HG02763 (cell line): ENCODE measurements at regions not wholly inside any gene's neighbourhood (a gene's known extent, or its start where the extent isn't known, plus 50 kb on each side); places are given as distances from the start of the nearest gene placed in this dataset.

Source experiments
- ATAC-seq: cut with Tn5 transposase; IDR thresholded peaks from one replicate; pipeline ENCODE4 v1.9.1; 2021; ENCODE audit warnings: mild to moderate bottlenecking, moderate library complexity; ENCODE audit not compliant: unreplicated experiment

GRCh38 chr7:15870347-15870746 is 183.9 kb upstream of the MEOX2 start:
- ATAC-seq: no peak

- ATAC-seq: no peak
These were observed 181.0 kb upstream of the MEOX2 start for GRCh38 chr7:15867441-15867840.

- no peak for ATAC-seq
These were observed 180.3 kb upstream of the MEOX2 start for GRCh38 chr7:15866753-15867152.

GRCh38 chr7:15864626-15864991 is 178.1 kb upstream of the MEOX2 start:
- no peak for ATAC-seq

- ATAC-seq: no peak
These were observed 177.6 kb upstream of the MEOX2 start for GRCh38 chr7:15863951-15864625.

- ATAC-seq: no peak
These were observed 176.3 kb upstream of the MEOX2 start for GRCh38 chr7:15862781-15863165.

GRCh38 chr7:15862016-15862780 is 175.7 kb upstream of the MEOX2 start:
- ATAC-seq: no peak

- ATAC-seq: no peak
These were observed 173.9 kb upstream of the MEOX2 start for GRCh38 chr7:15860264-15860949.

- ATAC-seq: no peak
These were observed 170.5 kb upstream of the MEOX2 start for GRCh38 chr7:15857026-15857425.

GRCh38 chr7:15856311-15856710 is 169.8 kb upstream of the MEOX2 start:
- no peak for ATAC-seq

- ATAC-seq: no peak
These were observed 169.1 kb upstream of the MEOX2 start for GRCh38 chr7:15855525-15856109.

GRCh38 chr7:15854841-15855524 is 168.5 kb upstream of the MEOX2 start:
- no peak for ATAC-seq

GRCh38 chr7:15853832-15854470 is 167.5 kb upstream of the MEOX2 start:
- ATAC-seq: no peak

- no peak for ATAC-seq
These were observed 164.7 kb upstream of the MEOX2 start for GRCh38 chr7:15851201-15851600.

GRCh38 chr7:15848901-15849300 is 162.4 kb upstream of the MEOX2 start:
- ATAC-seq: no peak

- ATAC-seq: no peak
These were observed 161.9 kb upstream of the MEOX2 start for GRCh38 chr7:15848362-15848761.

GRCh38 chr7:15845868-15846267 is 159.4 kb upstream of the MEOX2 start:
- ATAC-seq: no peak

- no peak for ATAC-seq
These were observed 159.0 kb upstream of the MEOX2 start for GRCh38 chr7:15845461-15845860.

GRCh38 chr7:15839416-15840100 is 153.1 kb upstream of the MEOX2 start:
- ATAC-seq: no peak

GRCh38 chr7:15838265-15838664 is 151.8 kb upstream of the MEOX2 start:
- no peak for ATAC-seq
